H1 (cell line): ENCODE measurements at regions not wholly inside any gene's neighbourhood (a gene's known extent, or its start where the extent isn't known, plus 50 kb on each side); places are given as distances from the start of the nearest gene placed in this dataset.

Source experiments
- CTCF ChIA-PET: fragments of 300-600 bp; sonication (Branson Sonifier 250); formaldehyde crosslinking; loops from one replicate; lab custom pipeline; 2021; ENCODE audit not compliant: partially characterized antibody; lab: Charles Lee
- POLR2A ChIA-PET: fragments of 300-600 bp; sonication (Branson Sonifier 250); formaldehyde crosslinking; loops from one replicate; lab custom pipeline; 2021; ENCODE audit warnings: inconsistent platforms; ENCODE audit not compliant: partially characterized antibody; lab: Charles Lee
- DNase-seq, 2 experiments: peaks; one replicate each; pipeline versions ENCODE4 v3.0.0 to v3.0.0-alpha.2; 2010 to 2022; ENCODE audit warnings: low spot score in 2 of 2, low read depth in 1 of 2, mixed read lengths in 1 of 2
- FAIRE-seq: peaks from 2 replicates; lab custom pipeline; 2011; peaks lifted over from hg19 to GRCh38; lab: Jason Lieb, UNC
- H2AFZ ChIP-seq: 2 replicates; pipeline ENCODE4 v1.8.1; 2012; ENCODE audit warnings: low read length, inconsistent platforms
- H2AK5ac ChIP-seq: 2 replicates; pipeline ENCODE4 v1.6.1; 2013; ENCODE audit warnings: low read depth, low read length
- H2BK120ac ChIP-seq: replicated peaks from 2 replicates; pipeline ENCODE3; 2013; ENCODE audit warnings: low read depth, low read length, inconsistent platforms
- H2BK12ac ChIP-seq: 2 replicates; pipeline ENCODE4 v1.6.1; 2013; ENCODE audit warnings: low read depth, low read length
- H2BK15ac ChIP-seq: 2 replicates; pipeline ENCODE4 v1.6.1; 2013; ENCODE audit warnings: low read length
- H2BK20ac ChIP-seq: 2 replicates; pipeline ENCODE4 v1.6.1; 2013; ENCODE audit warnings: low read length
- H2BK5ac ChIP-seq: 2 replicates; pipeline ENCODE4 v1.6.1; 2013; ENCODE audit warnings: low read depth, low read length
- H3K14ac ChIP-seq: 2 replicates; pipeline ENCODE4 v1.6.1; 2013; ENCODE audit warnings: inconsistent platforms; ENCODE audit not compliant: insufficient read length
- H3K18ac ChIP-seq: 2 replicates; pipeline ENCODE4 v1.6.1; 2013; ENCODE audit warnings: low read length; ENCODE audit errors: extremely low read depth
- H3K23ac ChIP-seq: 2 replicates; pipeline ENCODE4 v1.6.1; 2013; ENCODE audit warnings: inconsistent platforms; ENCODE audit not compliant: insufficient read length
- H3K23me2 ChIP-seq: 2 replicates; pipeline ENCODE4 v1.6.1; 2013; ENCODE audit warnings: low read depth, low read length
- H3K27ac ChIP-seq: 2 replicates; pipeline ENCODE4 v1.6.1; 2011; ENCODE audit warnings: low read depth, low read length, inconsistent platforms
- H3K27me3 ChIP-seq, 4 experiments: replicated peaks in 1 of 4; 1 replicate in 1 of 4; 2 replicates in 3 of 4; pipeline versions ENCODE4 v1.6.1 to v1.8.1; 2011 to 2013; ENCODE audit warnings: low read length in 3 of 4, mild to moderate bottlenecking in 3 of 4, inconsistent platforms in 2 of 4, mixed read lengths in 2 of 4, moderate library complexity in 1 of 4; ENCODE audit not compliant: control insufficient read depth in 3 of 4, insufficient read depth in 3 of 4; ENCODE audit errors: extremely low read depth in 1 of 4
- H3K36me3 ChIP-seq, 4 experiments: 2 replicates each; pipeline versions ENCODE4 v1.6.1 to v1.8.1; 2011 to 2013; ENCODE audit warnings: mild to moderate bottlenecking in 4 of 4, low read length in 3 of 4, moderate library complexity in 2 of 4, control low read depth in 1 of 4, inconsistent platforms in 1 of 4; ENCODE audit not compliant: insufficient read depth in 4 of 4, control insufficient read depth in 2 of 4
- H3K4ac ChIP-seq: replicated peaks from 2 replicates; pipeline ENCODE3; 2013; ENCODE audit warnings: low read length, low read depth, mixed read lengths, inconsistent platforms; ENCODE audit not compliant: insufficient read length
- H3K4me1 ChIP-seq, 4 experiments: replicated peaks in 1 of 4; 1 replicate in 1 of 4; 2 replicates in 3 of 4; pipeline versions ENCODE4 v1.6.1 to v1.8.1; 2011 to 2013; ENCODE audit warnings: low read length in 3 of 4, inconsistent platforms in 2 of 4, mixed read lengths in 1 of 4; ENCODE audit not compliant: insufficient read depth in 4 of 4, control insufficient read depth in 3 of 4
- H3K4me2 ChIP-seq, 2 experiments: 2 replicates each; pipeline versions ENCODE4 v1.6.1 to v1.8.1; 2011 to 2013; ENCODE audit warnings: low read depth in 2 of 2, low read length in 2 of 2, control low read depth in 1 of 2, inconsistent platforms in 1 of 2, mild to moderate bottlenecking in 1 of 2; ENCODE audit not compliant: insufficient read depth in 1 of 2
- H3K4me3 ChIP-seq, 4 experiments: fragments of 200-600, 300-600 bp in 1 of 4; sonication (generic), shearing (Covaris generic), sonication (Bioruptor Twin) in 1 of 4; 2 replicates each; pipeline versions ENCODE4 v1.5.1 to v1.8.1; 2011 to 2016; ENCODE audit warnings: low read length in 4 of 4, low read depth in 3 of 4, control low read depth in 2 of 4, inconsistent platforms in 2 of 4, mild to moderate bottlenecking in 2 of 4, mixed read lengths in 1 of 4, moderate library complexity in 1 of 4; ENCODE audit not compliant: insufficient read depth in 2 of 4; ENCODE audit errors: extremely low read depth in 1 of 4
- H3K56ac ChIP-seq: replicated peaks from 2 replicates; pipeline ENCODE3; 2013; ENCODE audit warnings: low read depth, mild to moderate bottlenecking, mixed read lengths, low read length, inconsistent platforms; ENCODE audit not compliant: insufficient read length
- H3K79me1 ChIP-seq: 2 replicates; pipeline ENCODE4 v1.6.1; 2013; ENCODE audit warnings: low read depth, low read length, control low read depth
- H3K79me2 ChIP-seq, 2 experiments: 2 replicates each; pipeline versions ENCODE4 v1.6.1 to v1.8.1; 2012 to 2013; ENCODE audit warnings: low read length in 2 of 2, mild to moderate bottlenecking in 2 of 2, inconsistent platforms in 1 of 2; ENCODE audit not compliant: insufficient read depth in 2 of 2, control insufficient read depth in 1 of 2
- H3K9ac ChIP-seq, 4 experiments: replicated peaks in 1 of 4; 1 replicate in 1 of 4; 2 replicates in 3 of 4; pipeline versions ENCODE4 v1.6.1 to v1.8.1; 2011 to 2013; ENCODE audit warnings: low read depth in 3 of 4, low read length in 3 of 4, control low read depth in 2 of 4, mild to moderate bottlenecking in 2 of 4, moderate library complexity in 2 of 4, inconsistent platforms in 1 of 4; ENCODE audit errors: extremely low read depth in 1 of 4
- H3K9me3 ChIP-seq, 2 experiments: 2 replicates each; pipeline versions ENCODE4 v1.6.1 to v1.8.1; 2012 to 2013; ENCODE audit warnings: mild to moderate bottlenecking in 2 of 2, moderate library complexity in 2 of 2, control low read depth in 1 of 2, inconsistent platforms in 1 of 2, low read depth in 1 of 2, low read length in 1 of 2, mixed read lengths in 1 of 2; ENCODE audit not compliant: insufficient read depth in 2 of 2
- H4K20me1 ChIP-seq, 2 experiments: replicated peaks in 1 of 2; 2 replicates each; pipeline versions ENCODE3 to v1.8.1; 2011 to 2013; ENCODE audit warnings: inconsistent platforms in 2 of 2, low read length in 2 of 2, mild to moderate bottlenecking in 1 of 2; ENCODE audit not compliant: insufficient read depth in 2 of 2, control insufficient read depth in 1 of 2
- H4K5ac ChIP-seq: 2 replicates; pipeline ENCODE4 v1.6.1; 2013; ENCODE audit warnings: low read length, low read depth, mixed read lengths, inconsistent platforms; ENCODE audit not compliant: insufficient read length
- H4K8ac ChIP-seq: 2 replicates; pipeline ENCODE4 v1.8.0; 2013; ENCODE audit warnings: mild to moderate bottlenecking, moderate library complexity, low read length, inconsistent platforms; ENCODE audit not compliant: insufficient read depth; ENCODE audit errors: extremely low read depth
- H4K91ac ChIP-seq: replicated peaks from 2 replicates; pipeline ENCODE3; 2013; ENCODE audit warnings: low read length, mixed read lengths, inconsistent platforms; ENCODE audit not compliant: insufficient read length
- CEBPB ChIP-seq: IDR thresholded peaks from 2 replicates; pipeline ENCODE4 v1.6.1; 2012; ENCODE audit warnings: low read depth, low read length
- POLR2A ChIP-seq, 2 experiments: IDR thresholded peaks; 1 replicate in 1 of 2; 2 replicates in 1 of 2; pipeline ENCODE4 v1.6.1; 2011; ENCODE audit warnings: low read depth in 2 of 2, low read length in 2 of 2, mild to moderate bottlenecking in 2 of 2; ENCODE audit errors: control extremely low read depth in 1 of 2
- POLR2AphosphoS5 ChIP-seq: IDR thresholded peaks from 2 replicates; pipeline ENCODE4 v1.6.1; 2011; ENCODE audit warnings: low read depth, low read length
- POU5F1 ChIP-seq: IDR thresholded peaks from 2 replicates; pipeline ENCODE4 v1.6.1; 2011; ENCODE audit warnings: low read depth, mild to moderate bottlenecking, low read length, moderate library complexity
- RBBP5 ChIP-seq: IDR thresholded peaks from 2 replicates; pipeline ENCODE4 v1.7.1; 2012; ENCODE audit warnings: low read depth, mild to moderate bottlenecking, inconsistent platforms, low read length, moderate library complexity, borderline replicate concordance
- RFX5 ChIP-seq: IDR thresholded peaks from 2 replicates; pipeline ENCODE4 v1.6.1; 2011; ENCODE audit warnings: low read depth, low read length, improper control_type of control experiment, borderline replicate concordance
- ZNF274 ChIP-seq: IDR thresholded peaks from 2 replicates; pipeline ENCODE4 v1.7.0; 2012; ENCODE audit warnings: low read length, borderline replicate concordance; ENCODE audit errors: extremely low read depth
- WGBS, 2 experiments: shearing (Covaris generic) in 1 of 2; methylation state at CpG; one replicate each; pipeline versions ENCODE4 v1.1.6 to v1.1.7; 2013 to 2015; ENCODE audit warnings: low lambda C conversion rate in 2 of 2, mixed read lengths in 2 of 2, inconsistent platforms in 1 of 2, low coverage in 1 of 2, missing lambda C conversion rate in 1 of 2; ENCODE audit not compliant: insufficient replicate concordance in 2 of 2, insufficient coverage in 1 of 2, insufficient read length in 1 of 2; ENCODE audit errors: extremely low coverage in 1 of 2, missing lambda C conversion rate in 1 of 2; 5-methylcytosine and 5-hydroxymethylcytosine counted together
- TF ChIP-seq, protein P1 (sequence below): IDR thresholded peaks from 2 replicates; pipeline ENCODE4 v1.6.1; 2011; ENCODE audit warnings: low read depth, mild to moderate bottlenecking, low read length; ENCODE audit not compliant: insufficient read depth

DNA sequence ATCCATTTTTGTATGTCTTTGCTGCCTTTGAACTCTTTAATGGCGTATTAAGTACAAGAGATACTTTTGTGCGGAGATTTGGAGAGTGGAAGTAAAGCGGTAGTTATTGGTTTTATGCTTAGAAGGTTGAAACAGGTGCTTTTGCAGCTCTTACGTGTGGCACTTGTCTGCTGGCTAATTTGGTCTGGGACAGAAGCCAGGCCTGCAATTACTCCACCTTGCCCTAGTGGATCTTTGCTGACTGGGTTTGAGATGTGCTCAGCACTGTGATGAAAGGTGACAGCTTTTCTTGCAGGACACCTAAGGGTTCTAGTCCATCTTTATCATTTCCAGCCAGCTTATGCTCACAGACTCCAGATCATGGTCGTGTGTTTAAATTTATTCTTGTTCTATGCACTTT is 252.5 kb downstream of the RPL10L start:
- Histone ChIP-seq H2BK20ac (no peak overlapping the region), H2BK120ac (no peak overlapping the region)

More for the DNA sequence above, 252.5 kb downstream of the RPL10L start:
- Histone ChIP-seq H3K4me1 (peaks cover 0 to 3% (median 0%) of the 10 kb centered on the region in 4 experiments; a peak in 1 of 7 replicates), H3K23me2 (no peaks in the 10 kb centered on the region)
- TF ChIP-seq CEBPB (no peak), POU5F1 (no peak), RBBP5 (no peak), POLR2AphosphoS5 (no peak), RFX5 (no peak), ZNF274 (no peak), POLR2A (IDR thresholded peaks at IDR 0.05; ENCODE audit: control extremely low read depth in 1 of 2, low read depth in 2 of 2, low read length in 2 of 2) (no peak)
- TF ChIP-seq, protein P1, sequence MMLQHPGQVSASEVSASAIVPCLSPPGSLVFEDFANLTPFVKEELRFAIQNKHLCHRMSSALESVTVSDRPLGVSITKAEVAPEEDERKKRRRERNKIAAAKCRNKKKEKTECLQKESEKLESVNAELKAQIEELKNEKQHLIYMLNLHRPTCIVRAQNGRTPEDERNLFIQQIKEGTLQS = no peak
- TF ChIP-seq, all 59 proteins: peak for 0
- no peaks in the 10 kb centered on the region for H3K36me3 ChIP-seq
- FAIRE-seq (no peak), DNase-seq (no peak)
- no peak overlapping the region for H2AK5ac ChIP-seq
- no peak overlapping the region for H3K4me3 ChIP-seq
- H3K79me1 ChIP-seq = no peaks in the 10 kb centered on the region
- H4K20me1 ChIP-seq = no peaks in the 10 kb centered on the region
- no peaks in the 10 kb centered on the region for H3K27me3 ChIP-seq
- no peaks in the 10 kb centered on the region for H3K9me3 ChIP-seq
- WGBS, 2 experiments = 97% methylated on average over 5 of the region's 5 CpGs; no CpG with 5 or more reads in 1 of the 2 experiments
- CTCF ChIA-PET = interaction anchor here (1.0 kb wide), 1 partner anchor 11 kb away, joined by 3 read pairs; no protein-coding TSS in a partner anchor
- H3K79me2 ChIP-seq = no peaks in the 10 kb centered on the region
- no peak overlapping the region for H2BK15ac ChIP-seq
- H3K56ac ChIP-seq = no peak overlapping the region
- no peak overlapping the region for H3K14ac ChIP-seq
- no peak overlapping the region for H2BK5ac ChIP-seq
- H2AFZ ChIP-seq = no peak overlapping the region
- no peak overlapping the region for H4K91ac ChIP-seq
- H3K23ac ChIP-seq = no peak overlapping the region
- H3K27ac ChIP-seq = no peak overlapping the region
- no peak overlapping the region for H3K4me2 ChIP-seq
- POLR2A ChIA-PET = no interaction called here
- H3K9ac ChIP-seq = no peak overlapping the region
- no peak overlapping the region for H4K5ac ChIP-seq
- H2BK12ac ChIP-seq = no peak overlapping the region
- H3K4ac ChIP-seq = no peak overlapping the region
- H3K18ac ChIP-seq = no peak overlapping the region
- no peak overlapping the region for H4K8ac ChIP-seq
